ENCODE measurements at regions not wholly inside any gene's neighbourhood (a gene's known extent, or its start where the extent isn't known, plus 50 kb on each side); places are given as distances from the start of the nearest gene placed in this dataset.
A peak's percentile ranks its signal among the peaks of the same experiment; 100 is the strongest.
"Not testable (repeated sequence)": the region's sequence is repeated elsewhere in the genome, so short reads cannot be mapped to it uniquely, and the experiment has no call there.

- Histone ChIP-seq H3K4ac (ENCODE audit: low read depth in 1 of 2, low read length in 2 of 2) (peak overlapping the region in 1 of 2 experiments; percentile 2), H2BK5ac (ENCODE audit: low read depth, low read length, poor library complexity, severe bottlenecking) (peak overlapping the region; percentile 49), H3K4me2 (ENCODE audit: low read length, poor library complexity, severe bottlenecking) (no peak overlapping the region), H3K27me3 (ENCODE audit: control insufficient read depth in 1 of 2, insufficient read depth in 1 of 2, low read length in 2 of 2) (no peaks in the 10 kb centered on the region), H2BK12ac (ENCODE audit: low read length in 2 of 2) (peak overlapping the region in 1 of 2 experiments; percentile 40), H4K91ac (ENCODE audit: low read length) (peak overlapping the region; percentile 22), H2AFZ (ENCODE audit: low read depth, low read length) (peak overlapping the region; percentile 64), H3K23ac (ENCODE audit: low read length in 2 of 2) (no peak overlapping the region), H3K4me1 (ENCODE audit: control insufficient read depth, insufficient read depth, low read depth, low read length) (peaks cover 3% of the 10 kb centered on the region), H3K9me3 (ENCODE audit: control insufficient read depth, low read length) (no peaks in the 10 kb centered on the region), H2AK5ac (ENCODE audit: low read length, severe bottlenecking) (peak overlapping the region; percentile 28), H3K36me3 (ENCODE audit: control insufficient read depth in 1 of 2, insufficient read depth in 2 of 2, low read depth in 1 of 2, low read length in 2 of 2) (no peaks in the 10 kb centered on the region), H2BK120ac (ENCODE audit: low read depth, low read length) (peak overlapping the region; percentile 44), H3K79me1 (replicated peaks; ENCODE audit: low read length, poor library complexity, severe bottlenecking) (no peaks in the 10 kb centered on the region), H3K4me3 (ENCODE audit: insufficient read depth in 1 of 2, low read depth in 1 of 2, low read length in 2 of 2) (no peak overlapping the region), H3K9ac (ENCODE audit: low read length) (peak overlapping the region; percentile 41), H2BK15ac (ENCODE audit: low read depth, poor library complexity, severe bottlenecking) (no peak overlapping the region), H4K8ac (ENCODE audit: low read length) (no peak overlapping the region), H3K18ac (ENCODE audit: low read depth in 1 of 2, low read length in 2 of 2) (peak overlapping the region; percentile 9 to 26), H3K27ac (ENCODE audit: low read length, poor library complexity, severe bottlenecking) (peak overlapping the region; percentile 49), H3K14ac (ENCODE audit: low read length in 2 of 2) (peak overlapping the region in 1 of 2 experiments; percentile 59)
- DNase-seq, result peak; percentile 79
- WGBS, result 59% methylated on average over 5 of the region's 5 CpGs
Observed at GRCh38 chr4:33837043-33837838, 2407.1 kb downstream of the ARAP2 start.

DNA sequence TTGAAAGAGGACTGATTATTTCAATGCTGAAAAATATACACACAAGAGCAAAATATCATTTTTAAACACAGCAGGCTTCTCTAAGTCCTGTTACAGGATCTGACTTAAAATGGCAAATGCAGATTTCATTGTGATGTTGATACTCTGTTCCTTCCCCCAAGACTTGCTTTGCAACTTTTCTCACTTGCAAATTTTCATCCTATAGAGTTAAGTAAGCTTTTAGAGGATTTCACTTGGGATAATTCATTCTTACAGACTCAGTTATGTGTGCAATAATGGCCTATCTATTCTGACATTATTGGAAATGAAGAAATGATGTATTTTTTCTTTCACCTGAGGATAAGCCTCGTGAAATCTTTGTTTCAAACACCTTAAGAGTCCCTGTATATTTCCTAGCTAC, 2403.2 kb downstream of the ARAP2 start:
- Histone ChIP-seq H2BK5ac (ENCODE audit: low read depth, low read length, poor library complexity, severe bottlenecking) (no peak overlapping the region), H3K79me1 (replicated peaks; ENCODE audit: low read length, poor library complexity, severe bottlenecking) (no peaks in the 10 kb centered on the region), H3K27ac (ENCODE audit: low read length, poor library complexity, severe bottlenecking) (no peak overlapping the region), H3K4me1 (ENCODE audit: control insufficient read depth, insufficient read depth, low read depth, low read length) (peaks cover 3% of the 10 kb centered on the region), H4K91ac (ENCODE audit: low read length) (no peak overlapping the region), H3K27me3 (ENCODE audit: control insufficient read depth in 1 of 2, insufficient read depth in 1 of 2, low read length in 2 of 2) (no peaks in the 10 kb centered on the region), H3K4me3 (ENCODE audit: insufficient read depth in 1 of 2, low read depth in 1 of 2, low read length in 2 of 2) (no peak overlapping the region), H3K23ac (ENCODE audit: low read length in 2 of 2) (no peak overlapping the region), H3K4ac (ENCODE audit: low read depth in 1 of 2, low read length in 2 of 2) (no peak overlapping the region), H2BK15ac (ENCODE audit: low read depth, poor library complexity, severe bottlenecking) (no peak overlapping the region), H3K4me2 (ENCODE audit: low read length, poor library complexity, severe bottlenecking) (no peak overlapping the region), H2BK12ac (ENCODE audit: low read length in 2 of 2) (no peak overlapping the region), H4K8ac (ENCODE audit: low read length) (no peak overlapping the region), H3K18ac (ENCODE audit: low read depth in 1 of 2, low read length in 2 of 2) (no peak overlapping the region), H2AK5ac (ENCODE audit: low read length, severe bottlenecking) (no peak overlapping the region), H3K9me3 (ENCODE audit: control insufficient read depth, low read length) (no peaks in the 10 kb centered on the region), H3K36me3 (ENCODE audit: control insufficient read depth in 1 of 2, insufficient read depth in 2 of 2, low read depth in 1 of 2, low read length in 2 of 2) (no peaks in the 10 kb centered on the region), H3K14ac (ENCODE audit: low read length in 2 of 2) (no peak overlapping the region), H2BK120ac (ENCODE audit: low read depth, low read length) (no peak overlapping the region), H2AFZ (ENCODE audit: low read depth, low read length) (no peak overlapping the region), H3K9ac (ENCODE audit: low read length) (no peak overlapping the region)
- no CpG with 5 or more reads among the region's 1 CpG for WGBS
- DNase-seq, result no peak

DNA sequence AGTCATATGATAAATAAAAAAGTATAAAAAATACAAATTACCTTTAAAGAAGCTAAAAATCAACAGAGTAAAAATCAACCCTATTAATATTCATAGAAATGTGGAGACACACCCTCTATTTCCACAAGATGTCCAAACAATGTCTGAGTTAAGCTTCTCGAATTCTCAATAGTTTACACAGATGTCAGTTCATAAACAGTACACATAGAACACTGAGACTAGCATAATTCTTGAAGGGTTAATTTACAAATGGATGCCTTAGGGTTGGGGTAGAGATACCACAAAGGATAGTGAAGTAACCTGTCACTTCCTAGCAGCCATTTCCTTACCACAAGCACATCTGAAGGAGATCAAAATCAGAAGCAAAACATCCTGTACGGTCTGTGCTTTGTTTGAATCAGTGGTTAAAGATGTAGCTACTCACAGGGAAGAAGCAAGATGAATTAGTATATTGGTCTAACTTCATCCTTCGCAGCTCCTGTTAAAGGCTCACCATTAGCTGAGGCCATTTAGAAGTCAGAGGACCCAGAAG, 2393.9 kb downstream of the ARAP2 start:
- Histone ChIP-seq H2BK120ac (ENCODE audit: low read depth, low read length) (no peak overlapping the region), H3K4me3 (ENCODE audit: insufficient read depth in 1 of 2, low read depth in 1 of 2, low read length in 2 of 2) (no peak overlapping the region), H2AFZ (ENCODE audit: low read depth, low read length) (no peak overlapping the region), H3K9ac (ENCODE audit: low read length) (no peak overlapping the region), H3K4me2 (ENCODE audit: low read length, poor library complexity, severe bottlenecking) (no peak overlapping the region), H3K23ac (ENCODE audit: low read length in 2 of 2) (no peak overlapping the region), H4K8ac (ENCODE audit: low read length) (no peak overlapping the region), H3K79me1 (replicated peaks; ENCODE audit: low read length, poor library complexity, severe bottlenecking) (no peaks in the 10 kb centered on the region), H3K18ac (ENCODE audit: low read depth in 1 of 2, low read length in 2 of 2) (no peak overlapping the region), H2BK15ac (ENCODE audit: low read depth, poor library complexity, severe bottlenecking) (no peak overlapping the region), H2BK12ac (ENCODE audit: low read length in 2 of 2) (no peak overlapping the region), H2BK5ac (ENCODE audit: low read depth, low read length, poor library complexity, severe bottlenecking) (no peak overlapping the region), H2AK5ac (ENCODE audit: low read length, severe bottlenecking) (no peak overlapping the region), H3K9me3 (ENCODE audit: control insufficient read depth, low read length) (no peaks in the 10 kb centered on the region), H3K4ac (ENCODE audit: low read depth in 1 of 2, low read length in 2 of 2) (no peak overlapping the region), H3K27ac (ENCODE audit: low read length, poor library complexity, severe bottlenecking) (no peak overlapping the region), H3K4me1 (ENCODE audit: control insufficient read depth, insufficient read depth, low read depth, low read length) (no peaks in the 10 kb centered on the region), H3K27me3 (ENCODE audit: control insufficient read depth in 1 of 2, insufficient read depth in 1 of 2, low read length in 2 of 2) (no peaks in the 10 kb centered on the region), H4K91ac (ENCODE audit: low read length) (no peak overlapping the region), H3K14ac (ENCODE audit: low read length in 2 of 2) (no peak overlapping the region), H3K36me3 (ENCODE audit: control insufficient read depth in 1 of 2, insufficient read depth in 2 of 2, low read depth in 1 of 2, low read length in 2 of 2) (no peaks in the 10 kb centered on the region)
- 69% methylated on average over 3 of the region's 3 CpGs for WGBS
- DNase-seq, result no peak

GRCh38 chr4:33853670-33854069, 2390.6 kb downstream of the ARAP2 start:
- H3K23ac ChIP-seq (ENCODE audit: low read length in 2 of 2); H3K79me1 ChIP-seq (replicated peaks; ENCODE audit: low read length, poor library complexity, severe bottlenecking); H2AFZ ChIP-seq (ENCODE audit: low read depth, low read length); H2BK120ac ChIP-seq (ENCODE audit: low read depth, low read length); H3K27ac ChIP-seq (ENCODE audit: low read length, poor library complexity, severe bottlenecking); H3K4me2 ChIP-seq (ENCODE audit: low read length, poor library complexity, severe bottlenecking); DNase-seq; H2BK5ac ChIP-seq (ENCODE audit: low read depth, low read length, poor library complexity, severe bottlenecking); H2BK12ac ChIP-seq (ENCODE audit: low read length in 2 of 2); H3K9ac ChIP-seq (ENCODE audit: low read length); H3K4ac ChIP-seq (ENCODE audit: low read depth in 1 of 2, low read length in 2 of 2); H2BK15ac ChIP-seq (ENCODE audit: low read depth, poor library complexity, severe bottlenecking); H3K36me3 ChIP-seq (ENCODE audit: control insufficient read depth in 1 of 2, insufficient read depth in 2 of 2, low read depth in 1 of 2, low read length in 2 of 2); H3K4me1 ChIP-seq (ENCODE audit: control insufficient read depth, insufficient read depth, low read depth, low read length); H4K91ac ChIP-seq (ENCODE audit: low read length); H3K4me3 ChIP-seq (ENCODE audit: insufficient read depth in 1 of 2, low read depth in 1 of 2, low read length in 2 of 2); H3K27me3 ChIP-seq (ENCODE audit: control insufficient read depth in 1 of 2, insufficient read depth in 1 of 2, low read length in 2 of 2); H2AK5ac ChIP-seq (ENCODE audit: low read length, severe bottlenecking); H3K18ac ChIP-seq (ENCODE audit: low read depth in 1 of 2, low read length in 2 of 2); H3K14ac ChIP-seq (ENCODE audit: low read length in 2 of 2); H4K8ac ChIP-seq (ENCODE audit: low read length); H3K9me3 ChIP-seq (ENCODE audit: control insufficient read depth, low read length): not testable (repeated sequence)
